ENCODE measurements at regions not wholly inside any gene's neighbourhood (a gene's known extent, or its start where the extent isn't known, plus 50 kb on each side); places are given as distances from the start of the nearest gene placed in this dataset.

DNA sequence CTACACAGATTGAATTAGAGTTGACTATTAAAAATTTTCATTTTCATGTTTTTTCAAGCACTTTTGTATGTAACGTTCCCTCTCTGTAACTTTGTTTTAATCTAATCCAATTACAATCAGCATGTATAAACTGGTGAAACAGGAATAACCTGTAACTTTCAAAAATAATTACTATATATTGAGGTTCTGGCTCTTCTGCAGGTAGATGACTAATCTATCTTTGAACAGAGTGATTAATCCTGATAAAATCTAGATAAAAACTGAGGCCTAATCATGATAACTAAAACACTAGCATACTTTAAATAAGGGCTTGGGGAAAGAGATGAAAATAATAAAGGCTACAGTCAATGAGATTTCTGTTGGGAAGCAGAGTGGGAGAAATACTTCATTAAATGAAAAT, 101.6 kb upstream of the KCND2 start:
- no peaks in the 10 kb centered on the region for H3K36me3 ChIP-seq (ENCODE audit: control insufficient read depth, low read length)
- H3K4me2 ChIP-seq (ENCODE audit: low read length) = no peak overlapping the region

DNA sequence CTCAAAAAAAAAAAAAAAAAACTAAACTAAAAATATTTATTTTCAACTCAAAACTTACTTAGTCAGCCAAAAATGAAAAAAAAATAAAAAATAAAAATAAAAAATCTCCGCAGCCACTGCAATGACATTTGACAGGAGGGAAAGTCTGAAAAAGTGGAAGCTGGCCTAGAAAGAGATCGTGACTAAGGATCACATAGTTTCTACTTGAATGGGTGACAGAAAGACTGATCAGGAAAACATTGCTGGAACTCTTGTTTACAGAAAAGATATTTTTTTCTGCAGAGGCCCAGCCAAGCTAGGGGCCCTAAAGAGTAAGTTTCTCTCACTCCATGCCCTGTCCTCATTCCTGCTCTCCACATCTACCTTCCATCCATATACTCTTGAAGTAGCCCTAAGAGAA, 92.8 kb upstream of the KCND2 start:
- Histone ChIP-seq H3F3A (ENCODE audit: control insufficient read depth, insufficient read depth) (no peaks in the 10 kb centered on the region), H3K9me2 (replicated peaks; ENCODE audit: control insufficient read depth, low read length) (no peaks in the 10 kb centered on the region), H3K9me3 (ENCODE audit: control insufficient read depth, insufficient read depth, low read length) (no peaks in the 10 kb centered on the region), H3K4me1 (ENCODE audit: control insufficient read depth, low read length) (no peaks in the 10 kb centered on the region), H3K36me3 (ENCODE audit: control insufficient read depth, low read length) (no peaks in the 10 kb centered on the region), H3K4me3 (ENCODE audit: low read length) (no peak overlapping the region), H3K27ac (ENCODE audit: low read depth, low read length) (no peak overlapping the region), H3K4me2 (ENCODE audit: low read length) (no peak overlapping the region), H4K20me1 (ENCODE audit: control insufficient read depth, insufficient read depth, low read depth, low read length) (no peaks in the 10 kb centered on the region), H3K79me2 (ENCODE audit: control insufficient read depth, low read length) (no peaks in the 10 kb centered on the region), H3K27me3 (ENCODE audit: control insufficient read depth, low read length) (no peaks in the 10 kb centered on the region)
- TF ChIP-seq CTCF (IDR thresholded peaks at IDR 0.05; ENCODE audit: low read depth, low read length, poor library complexity, severe bottlenecking) (no peak), EZH2phosphoT487 (IDR thresholded peaks at IDR 0.05; ENCODE audit: borderline replicate concordance, low read length) (no peak)

More for the DNA sequence above, 101.6 kb upstream of the KCND2 start:
- no peaks in the 10 kb centered on the region for H3K4me1 ChIP-seq (ENCODE audit: control insufficient read depth, low read length)
- no peaks in the 10 kb centered on the region for H3F3A ChIP-seq (ENCODE audit: control insufficient read depth, insufficient read depth)
- H4K20me1 ChIP-seq (ENCODE audit: control insufficient read depth, insufficient read depth, low read depth, low read length) = no peaks in the 10 kb centered on the region
- H3K27ac ChIP-seq (ENCODE audit: low read depth, low read length) = no peak overlapping the region
- H3K9me3 ChIP-seq (ENCODE audit: control insufficient read depth, insufficient read depth, low read length) = no peaks in the 10 kb centered on the region
- H3K27me3 ChIP-seq (ENCODE audit: control insufficient read depth, low read length) = no peaks in the 10 kb centered on the region
- no peaks in the 10 kb centered on the region for H3K9me2 ChIP-seq (replicated peaks; ENCODE audit: control insufficient read depth, low read length)
- no peak overlapping the region for H3K4me3 ChIP-seq (ENCODE audit: low read length)
- H3K79me2 ChIP-seq (ENCODE audit: control insufficient read depth, low read length) = no peaks in the 10 kb centered on the region
- no peak for TF ChIP-seq CTCF (IDR thresholded peaks at IDR 0.05; ENCODE audit: low read depth, low read length, poor library complexity, severe bottlenecking)
- TF ChIP-seq EZH2phosphoT487 (IDR thresholded peaks at IDR 0.05; ENCODE audit: borderline replicate concordance, low read length) = no peak

DNA sequence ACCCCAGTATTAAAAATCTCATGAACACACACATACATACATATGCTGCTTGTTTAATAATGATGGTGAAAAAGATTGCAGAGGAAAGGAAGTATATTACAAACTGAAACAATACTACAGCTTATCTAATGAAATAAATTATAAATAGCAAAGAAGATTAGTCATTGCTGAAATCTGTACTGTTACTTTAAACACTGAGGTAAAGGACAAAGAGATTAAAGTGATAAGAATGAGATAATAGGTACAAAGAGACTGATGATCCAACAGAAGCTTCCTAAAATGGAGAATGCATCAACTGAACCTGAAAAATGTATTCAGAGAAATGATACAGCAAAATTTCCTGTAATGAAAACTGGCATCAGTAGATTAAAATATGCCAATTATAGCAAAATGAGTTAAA, 91.5 kb upstream of the KCND2 start:
- Histone ChIP-seq H3K9me2 (replicated peaks; ENCODE audit: control insufficient read depth, low read length) (no peaks in the 10 kb centered on the region), H3K79me2 (ENCODE audit: control insufficient read depth, low read length) (no peaks in the 10 kb centered on the region), H3K4me3 (ENCODE audit: low read length) (no peak overlapping the region), H3K36me3 (ENCODE audit: control insufficient read depth, low read length) (no peaks in the 10 kb centered on the region), H3F3A (ENCODE audit: control insufficient read depth, insufficient read depth) (no peaks in the 10 kb centered on the region), H3K4me1 (ENCODE audit: control insufficient read depth, low read length) (no peaks in the 10 kb centered on the region), H3K27me3 (ENCODE audit: control insufficient read depth, low read length) (no peaks in the 10 kb centered on the region), H3K27ac (ENCODE audit: low read depth, low read length) (no peak overlapping the region), H3K9me3 (ENCODE audit: control insufficient read depth, insufficient read depth, low read length) (no peaks in the 10 kb centered on the region), H3K4me2 (ENCODE audit: low read length) (no peak overlapping the region), H4K20me1 (ENCODE audit: control insufficient read depth, insufficient read depth, low read depth, low read length) (no peaks in the 10 kb centered on the region)
- TF ChIP-seq CTCF (IDR thresholded peaks at IDR 0.05; ENCODE audit: low read depth, low read length, poor library complexity, severe bottlenecking) = no peak
- TF ChIP-seq EZH2phosphoT487 (IDR thresholded peaks at IDR 0.05; ENCODE audit: borderline replicate concordance, low read length) = no peak

GRCh38 chr7:120184866-120185265, 88.1 kb upstream of the KCND2 start:
- no peaks in the 10 kb centered on the region for H3K36me3 ChIP-seq (ENCODE audit: control insufficient read depth, low read length)
- H3K27me3 ChIP-seq (ENCODE audit: control insufficient read depth, low read length) = no peaks in the 10 kb centered on the region
- H3K79me2 ChIP-seq (ENCODE audit: control insufficient read depth, low read length) = no peaks in the 10 kb centered on the region
- no peaks in the 10 kb centered on the region for H4K20me1 ChIP-seq (ENCODE audit: control insufficient read depth, insufficient read depth, low read depth, low read length)
- H3K4me2 ChIP-seq (ENCODE audit: low read length) = no peak overlapping the region
- H3K27ac ChIP-seq (ENCODE audit: low read depth, low read length) = no peak overlapping the region
- no peaks in the 10 kb centered on the region for H3K9me3 ChIP-seq (ENCODE audit: control insufficient read depth, insufficient read depth, low read length)
- H3F3A ChIP-seq (ENCODE audit: control insufficient read depth, insufficient read depth) = no peaks in the 10 kb centered on the region
- H3K4me1 ChIP-seq (ENCODE audit: control insufficient read depth, low read length) = no peaks in the 10 kb centered on the region
- no peaks in the 10 kb centered on the region for H3K9me2 ChIP-seq (replicated peaks; ENCODE audit: control insufficient read depth, low read length)
- TF ChIP-seq CTCF (IDR thresholded peaks at IDR 0.05; ENCODE audit: low read depth, low read length, poor library complexity, severe bottlenecking) (no peak), EZH2phosphoT487 (IDR thresholded peaks at IDR 0.05; ENCODE audit: borderline replicate concordance, low read length) (no peak)
- no peak overlapping the region for H3K4me3 ChIP-seq (ENCODE audit: low read length)

All from DOHH2 (cell line).